Dendritic cell treated with granulocyte-macrophage colony-stimulating factor and Interleukin-4, amounts not matched to agents 40 ng/mL and 50 ng/mL, for 4 days (primary cell): ENCODE measurements at regions not wholly inside any gene's neighbourhood (a gene's known extent, or its start where the extent isn't known, plus 50 kb on each side); places are given as distances from the start of the nearest gene placed in this dataset.

Experiments
- H3K27ac Mint-ChIP-seq: one replicate; pipeline ENCODE4 v1.8.0; 2022; ENCODE audit warnings: mild to moderate bottlenecking, mixed read lengths
- H3K27me3 Mint-ChIP-seq: one replicate; pipeline ENCODE4 v1.8.0; 2022; ENCODE audit warnings: mild to moderate bottlenecking, mixed read lengths
- H3K36me3 Mint-ChIP-seq: one replicate; pipeline ENCODE4 v1.8.0; 2022; ENCODE audit warnings: low read depth, mixed read lengths
- H3K4me1 Mint-ChIP-seq: one replicate; pipeline ENCODE4 v1.8.0; 2022; ENCODE audit warnings: low read depth, mixed read lengths
- H3K4me3 Mint-ChIP-seq: one replicate; pipeline ENCODE4 v1.8.0; 2022; ENCODE audit warnings: mild to moderate bottlenecking, moderate library complexity, mixed read lengths
- H3K9me3 Mint-ChIP-seq: one replicate; pipeline ENCODE4 v1.8.0; 2022; ENCODE audit warnings: mixed read lengths
- intact Hi-C: fragments of 100-400 bp; cut with micrococcal nuclease; formaldehyde crosslinking; loops from one replicate; pipeline ENCODE4 v1.15.0; 2022

- intact Hi-C loops: no loop called here
- H3K9me3 Mint-ChIP-seq: no peaks in the 10 kb centered on the region
- no peak overlapping the region for H3K27ac Mint-ChIP-seq
These were observed 112.9 kb downstream of the CDC7 start for GRCh38 chr1:91613595-91613994.

GRCh38 chr1:91616712-91617111, 116.1 kb downstream of the CDC7 start:
- no peaks in the 10 kb centered on the region for H3K36me3 Mint-ChIP-seq
- H3K9me3 Mint-ChIP-seq: no peaks in the 10 kb centered on the region
- no peak overlapping the region for H3K27ac Mint-ChIP-seq
- intact Hi-C loops: no loop called here
- peaks cover 24% of the 10 kb centered on the region for H3K27me3 Mint-ChIP-seq
- H3K4me3 Mint-ChIP-seq: no peak overlapping the region
- no peaks in the 10 kb centered on the region for H3K4me1 Mint-ChIP-seq

More at GRCh38 chr1:91613595-91613994, 112.9 kb downstream of the CDC7 start:
- peaks cover 15% of the 10 kb centered on the region for H3K27me3 Mint-ChIP-seq
- no peaks in the 10 kb centered on the region for H3K36me3 Mint-ChIP-seq
- H3K4me3 Mint-ChIP-seq: no peak overlapping the region
- no peaks in the 10 kb centered on the region for H3K4me1 Mint-ChIP-seq

GRCh38 chr1:91617285-91617765, 116.7 kb downstream of the CDC7 start:
- peaks cover 24% of the 10 kb centered on the region for H3K27me3 Mint-ChIP-seq
- no peak overlapping the region for H3K27ac Mint-ChIP-seq
- no peak overlapping the region for H3K4me3 Mint-ChIP-seq
- H3K9me3 Mint-ChIP-seq: no peaks in the 10 kb centered on the region
- H3K36me3 Mint-ChIP-seq: no peaks in the 10 kb centered on the region
- intact Hi-C loops: no loop called here
- no peaks in the 10 kb centered on the region for H3K4me1 Mint-ChIP-seq

GRCh38 chr1:91619881-91620280, 119.2 kb downstream of the CDC7 start:
- intact Hi-C loops: no loop called here
- Mint-ChIP-seq H3K27me3 (peaks cover 27% of the 10 kb centered on the region), H3K9me3 (no peaks in the 10 kb centered on the region), H3K36me3 (no peaks in the 10 kb centered on the region), H3K27ac (no peak overlapping the region), H3K4me3 (no peak overlapping the region), H3K4me1 (no peaks in the 10 kb centered on the region)

GRCh38 chr1:91621360-91621759, 120.7 kb downstream of the CDC7 start:
- intact Hi-C loops: no loop called here
- Mint-ChIP-seq H3K27me3 (peaks cover 27% of the 10 kb centered on the region), H3K36me3 (no peaks in the 10 kb centered on the region), H3K4me1 (no peaks in the 10 kb centered on the region), H3K27ac (no peak overlapping the region), H3K9me3 (no peaks in the 10 kb centered on the region), H3K4me3 (no peak overlapping the region)

- H3K36me3 Mint-ChIP-seq: no peaks in the 10 kb centered on the region
- no peaks in the 10 kb centered on the region for H3K4me1 Mint-ChIP-seq
- H3K27me3 Mint-ChIP-seq: peaks cover 26% of the 10 kb centered on the region
- H3K27ac Mint-ChIP-seq: no peak overlapping the region
- intact Hi-C loops: no loop called here
- no peak overlapping the region for H3K4me3 Mint-ChIP-seq
- H3K9me3 Mint-ChIP-seq: no peaks in the 10 kb centered on the region
These were observed 121.3 kb downstream of the CDC7 start for GRCh38 chr1:91621907-91622306.

GRCh38 chr1:91622616-91623015, 122.0 kb downstream of the CDC7 start:
- H3K4me3 Mint-ChIP-seq: no peak overlapping the region
- H3K9me3 Mint-ChIP-seq: no peaks in the 10 kb centered on the region
- no peaks in the 10 kb centered on the region for H3K36me3 Mint-ChIP-seq
- peaks cover 19% of the 10 kb centered on the region for H3K27me3 Mint-ChIP-seq
- intact Hi-C loops: no loop called here
- H3K4me1 Mint-ChIP-seq: no peaks in the 10 kb centered on the region
- no peak overlapping the region for H3K27ac Mint-ChIP-seq

- no peak overlapping the region for H3K4me3 Mint-ChIP-seq
- H3K36me3 Mint-ChIP-seq: no peaks in the 10 kb centered on the region
- intact Hi-C loops: no loop called here
These were observed 122.4 kb downstream of the CDC7 start for GRCh38 chr1:91623020-91623419.

GRCh38 chr1:91624331-91624730, 123.7 kb downstream of the CDC7 start:
- Mint-ChIP-seq H3K27ac (no peak overlapping the region), H3K27me3 (peaks cover 9% of the 10 kb centered on the region), H3K4me3 (no peak overlapping the region), H3K4me1 (no peaks in the 10 kb centered on the region), H3K36me3 (no peaks in the 10 kb centered on the region), H3K9me3 (no peaks in the 10 kb centered on the region)
- intact Hi-C loops: no loop called here

More at GRCh38 chr1:91623020-91623419, 122.4 kb downstream of the CDC7 start:
- Mint-ChIP-seq H3K27me3 (peaks cover 17% of the 10 kb centered on the region), H3K4me1 (no peaks in the 10 kb centered on the region), H3K27ac (no peak overlapping the region), H3K9me3 (no peaks in the 10 kb centered on the region)
